Nucleus accumbens (tissue), 56 donors: ENCODE measurements at regions not wholly inside any gene's neighbourhood (a gene's known extent, or its start where the extent isn't known, plus 50 kb on each side); places are given as distances from the start of the nearest gene placed in this dataset.
"Not testable (repeated sequence)": the region's sequence is repeated elsewhere in the genome, so short reads cannot be mapped to it uniquely, and the experiment has no call there.

Experiments
- DNase-seq, 56 donors: peaks; one replicate each; lab custom pipeline; 2025; lab: John Stamatoyannopoulos, UW

- DNase-seq: no peak
Measured at GRCh38 chr5:118111956-118112355, 876.4 kb downstream of the DTWD2 start.

DNA sequence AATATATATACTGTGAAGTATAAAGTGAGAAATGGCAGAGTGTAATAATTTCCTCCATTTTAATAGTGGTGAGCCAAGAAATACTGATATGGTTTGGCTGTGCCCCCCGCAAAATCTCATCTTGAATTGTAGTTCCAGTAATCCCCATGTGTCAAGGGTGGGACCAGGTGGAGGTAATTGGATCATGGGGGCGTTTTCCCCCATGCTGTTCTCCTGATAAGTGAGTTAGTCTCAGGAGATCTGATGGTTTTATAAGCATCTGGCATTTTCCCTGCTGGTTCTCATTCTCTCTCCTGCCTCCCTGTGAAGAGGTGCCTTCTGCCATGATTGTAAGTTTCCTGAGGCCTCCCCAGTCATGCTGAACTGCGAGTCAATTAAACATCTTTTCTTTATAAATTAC lies 881.1 kb downstream of the DTWD2 start:
- DNase-seq: not testable (repeated sequence)

DNA sequence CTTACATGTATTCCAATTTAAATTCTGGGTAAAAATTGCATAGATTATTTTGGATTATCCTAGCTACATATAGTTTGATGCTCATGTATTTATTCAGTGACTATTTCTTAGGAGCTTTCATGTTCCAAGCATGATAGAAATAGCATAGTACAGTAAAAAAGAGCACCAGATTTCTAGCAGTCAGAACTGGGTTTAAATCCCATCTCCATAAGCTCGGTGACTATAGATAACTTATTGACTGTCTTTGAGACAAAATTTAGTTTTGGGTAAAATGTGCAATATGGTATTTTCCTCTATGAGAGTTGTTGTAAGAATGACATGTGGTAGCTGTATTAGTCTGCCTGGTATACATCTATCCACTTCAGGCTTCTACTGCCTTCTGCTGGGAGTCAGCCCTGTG lies 889.6 kb downstream of the DTWD2 start:
- no peak for DNase-seq

DNA sequence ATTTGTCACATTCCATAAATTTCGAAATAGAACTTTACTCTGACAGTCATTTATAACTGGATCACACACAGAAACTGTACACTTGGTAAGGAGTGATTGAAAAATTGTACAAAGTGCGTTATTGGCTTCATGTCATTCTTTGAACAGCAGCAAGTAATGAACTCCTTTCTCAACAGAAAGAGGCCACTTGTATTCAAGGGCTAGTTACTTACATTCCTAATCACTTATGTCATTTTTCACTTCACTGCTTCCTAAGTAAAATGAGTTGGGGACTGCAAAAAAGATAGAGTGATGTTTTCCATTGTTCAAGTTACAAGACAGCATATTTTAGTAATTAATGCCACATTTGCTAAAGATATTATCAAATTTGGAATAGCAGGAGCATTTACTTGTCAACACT lies 893.2 kb downstream of the DTWD2 start:
- DNase-seq: no peak

- no peak for DNase-seq
Measured at GRCh38 chr5:118088448-118088847, 899.9 kb downstream of the DTWD2 start.

GRCh38 chr5:118076490-118076889 lies 911.9 kb downstream of the DTWD2 start:
- DNase-seq: no peak

- DNase-seq: no peak
Measured at GRCh38 chr5:118070041-118070440, 918.3 kb downstream of the DTWD2 start.

DNA sequence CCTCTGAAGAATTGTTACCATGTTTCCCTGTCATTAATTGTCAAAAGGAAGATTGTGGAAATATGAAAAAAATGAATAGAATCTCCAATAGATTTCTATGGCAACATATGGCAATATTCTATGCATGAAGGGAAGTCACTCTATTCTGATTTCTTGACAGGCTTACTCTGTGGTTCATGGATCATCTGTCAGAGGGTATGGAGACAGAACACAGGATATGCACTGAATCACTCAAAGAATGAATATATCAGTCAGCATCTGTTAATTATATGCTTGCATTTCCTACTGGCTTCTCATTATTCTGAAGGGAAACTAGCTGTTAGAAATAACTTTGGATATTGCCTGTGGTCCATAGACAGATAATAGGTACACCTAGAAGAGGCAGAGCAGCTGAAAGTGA lies 918.9 kb downstream of the DTWD2 start:
- DNase-seq: no peak

DNA sequence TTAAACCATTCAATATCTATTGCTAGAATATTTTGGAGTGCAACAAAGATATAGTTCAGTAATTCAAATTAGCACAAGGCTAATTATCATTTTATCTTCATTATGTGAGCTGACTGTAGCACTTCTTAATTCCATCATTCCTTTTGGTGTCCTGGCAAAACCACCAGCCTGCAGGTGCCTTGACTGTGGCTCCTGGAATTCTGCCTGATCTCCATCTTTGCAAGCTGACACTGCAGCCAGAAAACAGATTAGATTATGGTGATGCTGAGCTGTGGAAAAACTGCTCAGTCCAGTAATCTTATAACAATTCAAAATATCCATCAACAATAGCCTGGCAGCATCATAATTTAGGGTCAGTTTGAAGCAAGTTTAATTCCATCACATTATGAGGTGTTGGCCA lies 919.5 kb downstream of the DTWD2 start:
- DNase-seq: no peak

DNA sequence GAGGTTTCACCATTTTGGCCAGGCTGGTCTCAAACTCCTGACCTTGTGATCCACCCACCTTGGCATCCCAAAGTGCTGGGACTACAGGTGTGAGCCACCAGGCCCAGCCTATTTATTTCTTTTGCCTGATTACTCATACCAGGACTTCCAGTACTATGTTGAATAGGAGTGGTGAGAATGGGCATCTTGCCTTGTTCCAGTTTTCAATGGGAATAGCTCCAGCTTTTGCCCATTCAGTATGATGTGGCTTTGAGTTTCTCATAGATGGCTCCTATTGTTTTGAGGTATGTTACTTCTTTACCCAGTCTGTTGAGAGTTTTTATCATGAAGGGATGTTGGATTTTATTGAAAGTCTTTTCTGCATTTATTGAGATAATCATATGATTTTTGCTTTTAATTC lies 924.5 kb downstream of the DTWD2 start:
- DNase-seq: not testable (repeated sequence)

DNA sequence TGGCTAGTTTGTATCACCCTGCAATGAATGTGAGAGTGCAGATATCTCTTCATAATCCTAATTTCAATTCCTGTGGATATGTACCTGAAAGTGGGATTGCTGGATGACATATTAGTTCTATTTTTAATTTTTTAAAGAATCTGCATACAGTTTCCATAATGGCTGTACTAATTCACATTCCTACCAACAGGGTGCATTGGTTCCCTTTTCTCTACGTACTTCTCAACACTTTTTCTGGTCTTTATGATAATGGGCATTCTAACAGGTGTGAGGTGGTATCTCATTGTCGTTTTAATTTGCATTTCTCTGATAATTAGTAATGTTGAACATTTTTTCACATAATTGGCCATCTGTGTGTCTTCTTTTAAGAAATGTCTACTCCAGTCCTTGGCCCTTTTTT lies 927.5 kb downstream of the DTWD2 start:
- DNase-seq: no peak

- no peak for DNase-seq
Measured at GRCh38 chr5:118052503-118052902, 935.8 kb downstream of the DTWD2 start.

- DNase-seq: no peak
Measured at GRCh38 chr5:118044169-118044568, 944.2 kb downstream of the DTWD2 start.

- DNase-seq: no peak
Measured at GRCh38 chr5:118043531-118043930, 944.8 kb downstream of the DTWD2 start.

- DNase-seq: no peak
Measured at GRCh38 chr5:118042076-118042475, 946.3 kb downstream of the DTWD2 start.

DNA sequence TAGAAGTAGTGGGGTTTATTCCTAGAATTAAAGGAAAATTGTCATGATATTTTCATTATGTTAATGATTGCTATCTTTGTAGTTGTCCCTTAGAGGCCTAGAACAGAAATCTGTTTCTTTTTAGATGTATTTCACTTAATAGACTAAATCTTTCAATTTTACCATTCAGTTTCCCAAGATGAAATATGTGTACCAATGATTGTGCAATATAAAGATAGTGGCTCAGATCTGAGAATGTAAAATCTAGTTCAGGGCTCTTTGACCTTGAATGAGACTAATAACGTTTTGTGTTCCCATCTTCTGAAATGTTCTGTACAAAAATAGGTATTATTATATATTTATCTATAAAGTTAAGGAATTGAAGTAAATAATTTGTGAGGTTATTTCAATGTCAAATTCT lies 947.9 kb downstream of the DTWD2 start:
- no peak for DNase-seq

DNA sequence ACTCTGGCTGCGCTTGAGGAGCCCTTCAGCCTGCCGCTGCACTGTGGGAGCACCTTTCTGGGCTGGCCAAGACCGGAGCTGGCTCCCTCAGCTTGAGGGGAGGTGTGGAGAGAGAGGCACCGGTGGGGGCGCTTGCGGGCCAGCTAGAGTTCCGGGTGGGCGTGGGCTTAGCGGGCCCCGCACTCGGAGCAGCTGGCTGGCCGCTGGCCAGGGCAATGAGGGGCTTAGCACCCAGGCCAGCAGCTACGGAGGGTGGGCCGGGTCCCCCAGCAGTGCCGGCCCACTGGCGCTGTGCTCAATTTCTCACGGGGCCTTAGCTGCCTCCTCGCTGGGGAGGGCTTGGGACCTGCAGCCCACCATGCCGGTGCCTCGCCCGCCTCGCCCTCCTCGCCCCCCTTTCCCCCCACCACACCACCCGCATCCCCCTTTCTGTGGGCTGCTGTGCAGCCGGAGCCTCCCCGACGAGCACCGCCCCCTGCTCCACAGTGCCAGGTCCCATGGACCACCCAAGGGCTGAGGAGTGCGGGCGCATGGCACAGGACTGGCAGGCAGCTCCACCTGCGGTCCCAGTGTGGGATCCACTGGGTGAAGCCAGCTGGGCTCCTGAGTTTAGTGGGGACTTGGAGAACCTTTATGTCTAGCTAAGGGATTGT lies 954.5 kb downstream of the DTWD2 start:
- no peak for DNase-seq

DNA sequence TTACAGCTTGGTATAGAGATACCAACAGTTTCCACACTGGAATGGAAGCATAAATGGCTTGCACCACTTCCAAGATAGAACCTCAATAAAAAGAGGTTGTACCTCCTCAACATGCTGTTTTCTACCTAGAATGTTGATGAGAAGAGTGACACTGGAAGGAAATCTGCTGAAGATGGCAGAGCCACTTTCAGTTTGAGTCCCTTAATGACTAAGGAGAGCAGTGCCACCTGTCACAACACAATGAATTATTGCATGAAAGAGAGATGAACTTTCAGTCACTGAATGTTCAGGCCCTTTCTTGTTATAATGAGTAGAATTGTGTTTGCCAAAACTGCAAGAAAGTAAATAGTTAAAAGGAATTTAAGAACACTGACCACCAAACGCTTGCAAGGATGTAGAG lies 958.5 kb downstream of the DTWD2 start:
- DNase-seq: no peak

DNA sequence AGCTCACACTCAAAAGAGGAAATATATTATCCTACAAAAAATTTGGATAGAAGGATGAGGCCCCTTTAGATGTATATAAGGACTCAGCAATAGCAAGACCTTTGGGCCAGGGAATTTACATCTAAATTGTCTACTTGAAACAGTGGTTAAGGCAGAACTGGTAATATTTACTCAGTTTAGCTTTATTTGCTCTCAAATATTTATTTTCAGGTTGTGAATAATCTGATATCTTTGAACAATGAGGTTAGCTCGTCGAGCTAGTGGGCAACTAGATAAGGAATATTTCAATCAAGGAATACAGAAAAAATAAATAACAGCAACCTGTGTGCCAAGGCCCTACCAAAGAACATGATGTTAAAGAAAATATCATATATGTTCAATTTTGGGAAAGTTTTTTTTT lies 966.3 kb downstream of the DTWD2 start:
- DNase-seq: no peak

DNA sequence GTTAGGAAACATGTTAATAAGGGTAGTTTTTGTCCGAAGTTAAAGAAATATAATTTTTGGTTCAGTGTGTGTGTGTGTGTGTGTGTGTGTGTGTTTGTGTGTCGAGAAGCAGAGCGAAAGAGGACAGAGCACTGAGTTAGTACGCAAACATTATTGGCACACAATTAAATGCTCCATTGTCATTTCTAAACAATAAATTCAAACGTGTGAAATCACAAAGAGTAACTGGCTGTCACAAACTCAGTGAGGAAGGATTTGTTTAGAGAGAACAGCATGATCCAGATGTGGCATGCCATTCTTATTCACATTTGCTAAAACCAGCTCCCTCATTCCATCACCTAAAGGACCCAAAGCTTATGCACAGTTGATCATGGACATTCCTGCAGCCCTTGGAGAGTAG lies 970.8 kb downstream of the DTWD2 start:
- DNase-seq: peak in 4 of 56 donors; percentile 4 to 31 (median 16)

GRCh38 chr5:118016396-118016795 lies 972.0 kb downstream of the DTWD2 start:
- DNase-seq: no peak

- DNase-seq: no peak
Measured at GRCh38 chr5:118015511-118015910, 972.8 kb downstream of the DTWD2 start.

GRCh38 chr5:118009741-118010297 lies 978.5 kb downstream of the DTWD2 start:
- no peak for DNase-seq
